ENCODE measurements at regions not wholly inside any gene's neighbourhood (a gene's known extent, or its start where the extent isn't known, plus 50 kb on each side); places are given as distances from the start of the nearest gene placed in this dataset.

DNA sequence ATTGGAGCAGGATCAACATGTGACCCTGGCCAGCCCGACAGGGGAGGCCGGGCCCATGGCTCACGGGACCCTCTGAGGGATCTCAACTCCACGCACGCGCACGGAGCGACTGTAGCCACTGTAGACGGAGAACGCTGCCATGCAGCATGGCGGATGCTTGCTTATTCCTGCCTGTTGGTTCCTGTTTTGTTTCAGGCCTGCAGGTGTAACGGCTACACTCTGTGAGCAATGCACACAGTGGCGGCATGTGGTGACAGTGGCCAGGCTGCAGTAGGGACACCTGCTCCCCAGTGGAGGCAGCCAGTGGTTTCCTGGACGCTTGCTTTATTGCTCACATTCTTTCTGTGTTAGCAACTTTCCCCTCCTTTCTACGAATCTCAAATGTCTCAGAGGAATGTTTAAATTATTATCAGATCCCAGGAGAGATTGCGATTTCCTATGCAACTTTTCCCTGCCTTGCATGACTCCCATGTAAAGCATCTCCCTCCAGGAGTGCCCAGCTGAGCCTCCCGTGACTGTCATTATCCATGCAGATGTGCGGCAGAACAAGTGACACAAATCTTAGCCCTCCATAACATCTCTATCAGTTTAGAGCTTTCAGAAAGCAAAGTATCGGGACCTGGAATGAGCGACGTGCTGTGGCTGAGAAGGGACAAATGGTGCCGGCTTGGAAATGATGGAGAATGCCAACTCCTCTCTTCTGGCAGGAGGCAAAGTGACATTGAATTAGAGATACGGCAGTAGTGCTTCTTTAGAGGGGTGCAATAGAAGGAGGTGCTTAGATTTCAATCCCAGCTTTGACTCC, 209.7 kb downstream of the ASB1 start:
- TF ChIP-seq, protein P1, sequence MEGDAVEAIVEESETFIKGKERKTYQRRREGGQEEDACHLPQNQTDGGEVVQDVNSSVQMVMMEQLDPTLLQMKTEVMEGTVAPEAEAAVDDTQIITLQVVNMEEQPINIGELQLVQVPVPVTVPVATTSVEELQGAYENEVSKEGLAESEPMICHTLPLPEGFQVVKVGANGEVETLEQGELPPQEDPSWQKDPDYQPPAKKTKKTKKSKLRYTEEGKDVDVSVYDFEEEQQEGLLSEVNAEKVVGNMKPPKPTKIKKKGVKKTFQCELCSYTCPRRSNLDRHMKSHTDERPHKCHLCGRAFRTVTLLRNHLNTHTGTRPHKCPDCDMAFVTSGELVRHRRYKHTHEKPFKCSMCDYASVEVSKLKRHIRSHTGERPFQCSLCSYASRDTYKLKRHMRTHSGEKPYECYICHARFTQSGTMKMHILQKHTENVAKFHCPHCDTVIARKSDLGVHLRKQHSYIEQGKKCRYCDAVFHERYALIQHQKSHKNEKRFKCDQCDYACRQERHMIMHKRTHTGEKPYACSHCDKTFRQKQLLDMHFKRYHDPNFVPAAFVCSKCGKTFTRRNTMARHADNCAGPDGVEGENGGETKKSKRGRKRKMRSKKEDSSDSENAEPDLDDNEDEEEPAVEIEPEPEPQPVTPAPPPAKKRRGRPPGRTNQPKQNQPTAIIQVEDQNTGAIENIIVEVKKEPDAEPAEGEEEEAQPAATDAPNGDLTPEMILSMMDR (IDR thresholded peaks at IDR 0.05; ENCODE audit: low read length) = no peak
- TF ChIP-seq EZH2 (optimal IDR thresholded peaks at IDR 0.05; ENCODE audit: low read depth, low read length) = no peak
